GM10266 (cell line): ENCODE measurements at regions not wholly inside any gene's neighbourhood (a gene's known extent, or its start where the extent isn't known, plus 50 kb on each side); places are given as distances from the start of the nearest gene placed in this dataset.

ENCODE experiments used
- DNase-seq: peaks from one replicate; pipeline ENCODE4 v3.0.0; 2012; ENCODE audit errors: extremely low spot score
- CTCF ChIP-seq: IDR thresholded peaks from 2 replicates; pipeline ENCODE4 v1.5.1; 2012; ENCODE audit warnings: mild to moderate bottlenecking, low read depth; ENCODE audit not compliant: control insufficient read depth, insufficient read depth; ENCODE audit errors: missing control alignments

- DNase-seq: no peak
- no peak for TF ChIP-seq CTCF
These were observed 89.0 kb upstream of the ARAP3 start for GRCh38 chr5:141771031-141771430.

GRCh38 chr5:141769671-141770070 is 87.6 kb upstream of the ARAP3 start:
- DNase-seq: no peak
- TF ChIP-seq CTCF: no peak

GRCh38 chr5:141767671-141768070 is 85.6 kb upstream of the ARAP3 start:
- no peak for TF ChIP-seq CTCF

GRCh38 chr5:141765896-141766551 is 84.0 kb upstream of the ARAP3 start:
- no peak for DNase-seq
- TF ChIP-seq CTCF: no peak

More at GRCh38 chr5:141767671-141768070, 85.6 kb upstream of the ARAP3 start:
- DNase-seq: no peak

- TF ChIP-seq CTCF: no peak
- no peak for DNase-seq
These were observed 81.5 kb upstream of the ARAP3 start for GRCh38 chr5:141763541-141763940.

- no peak for DNase-seq
- TF ChIP-seq CTCF: peak; percentile 2
These were observed 80.8 kb upstream of the ARAP3 start for GRCh38 chr5:141762790-141763368.

- no peak for DNase-seq
- TF ChIP-seq CTCF: no peak
These were observed 80.3 kb upstream of the ARAP3 start for GRCh38 chr5:141762316-141762715.
